DMS79 treated with DMSO at 0.1 percent for 48 hours (cell line): ENCODE measurements at regions not wholly inside any gene's neighbourhood (a gene's known extent, or its start where the extent isn't known, plus 50 kb on each side); places are given as distances from the start of the nearest gene placed in this dataset.

Experiments used
- DNase-seq: peaks from one replicate; lab custom pipeline; 2025; lab: John Stamatoyannopoulos, UW

DNA sequence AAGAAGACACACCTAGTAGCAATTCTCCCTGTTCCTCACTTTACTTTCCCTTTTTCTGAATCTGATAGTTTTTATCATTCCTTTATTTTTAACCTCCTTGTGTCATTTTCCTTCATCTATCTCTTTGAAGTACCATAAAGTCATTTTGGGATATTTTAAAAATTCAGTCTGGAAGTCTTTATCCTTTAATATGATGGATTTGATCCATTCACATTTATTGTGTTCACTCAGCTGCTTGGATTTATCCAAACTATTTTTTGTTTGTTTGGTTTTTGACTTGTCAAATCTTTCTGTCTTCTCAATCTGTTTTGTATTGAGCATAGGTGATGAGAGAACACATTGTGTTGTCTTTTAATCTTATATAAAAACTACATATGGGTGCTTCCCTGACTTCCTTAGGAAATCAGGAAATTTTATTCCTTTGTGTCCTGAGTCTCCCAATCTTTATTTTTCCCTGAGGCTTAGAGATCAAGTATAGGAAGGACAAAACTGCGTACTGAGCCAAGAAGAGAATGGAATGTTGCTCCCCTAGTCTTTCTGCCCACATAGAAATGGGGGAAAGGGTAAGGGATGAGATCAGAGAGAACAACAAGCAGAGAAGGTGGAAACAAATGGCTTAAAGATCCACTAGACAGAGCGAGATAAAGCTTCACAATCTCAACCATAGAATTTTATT, 132.7 kb upstream of the HABP2 start:
- no peak for DNase-seq

DNA sequence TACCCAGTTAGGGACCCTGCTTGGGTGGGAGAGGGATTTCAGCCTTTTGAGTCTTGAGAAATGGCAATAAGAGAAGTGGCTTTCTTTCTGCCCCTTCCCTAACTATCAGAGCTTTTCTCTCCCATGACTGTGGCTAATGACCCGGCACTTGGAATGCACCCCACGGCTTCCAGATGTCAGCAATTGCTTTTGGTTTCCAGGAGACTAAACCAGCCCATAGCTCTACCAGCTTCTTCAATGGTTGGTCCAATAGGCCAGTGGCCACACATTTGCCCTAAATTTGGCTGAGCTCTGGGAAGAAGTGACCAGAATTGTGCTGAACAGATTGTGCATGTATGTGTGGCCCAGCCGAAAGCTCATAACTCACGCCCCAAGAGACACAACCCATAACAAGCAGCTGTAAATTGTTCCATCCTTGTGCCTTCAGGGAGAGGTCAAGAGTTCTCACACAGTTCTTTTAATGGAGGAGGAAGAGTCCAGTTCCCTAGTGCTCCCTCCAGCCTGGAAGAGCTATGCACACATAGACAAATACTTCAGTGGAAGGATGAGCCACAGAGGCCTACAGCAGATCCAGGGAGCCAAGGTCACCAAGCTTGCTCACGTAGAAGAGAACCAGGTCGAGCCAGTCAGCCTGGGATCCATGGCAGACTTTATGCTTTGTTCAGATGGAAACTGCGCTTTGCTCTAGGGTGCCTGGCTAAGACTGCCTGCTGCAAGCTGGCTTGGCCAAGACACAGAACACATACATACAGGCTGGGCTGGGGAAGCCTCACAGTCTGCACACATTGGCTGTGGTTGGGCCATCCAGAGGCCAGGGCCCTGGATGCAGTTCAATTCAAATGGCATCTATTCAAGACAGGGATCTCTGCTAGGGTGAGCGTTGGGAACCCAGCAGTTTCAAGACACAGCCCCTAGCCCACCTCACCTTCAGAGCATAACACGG, 131.8 kb upstream of the HABP2 start:
- DNase-seq = no peak

DNA sequence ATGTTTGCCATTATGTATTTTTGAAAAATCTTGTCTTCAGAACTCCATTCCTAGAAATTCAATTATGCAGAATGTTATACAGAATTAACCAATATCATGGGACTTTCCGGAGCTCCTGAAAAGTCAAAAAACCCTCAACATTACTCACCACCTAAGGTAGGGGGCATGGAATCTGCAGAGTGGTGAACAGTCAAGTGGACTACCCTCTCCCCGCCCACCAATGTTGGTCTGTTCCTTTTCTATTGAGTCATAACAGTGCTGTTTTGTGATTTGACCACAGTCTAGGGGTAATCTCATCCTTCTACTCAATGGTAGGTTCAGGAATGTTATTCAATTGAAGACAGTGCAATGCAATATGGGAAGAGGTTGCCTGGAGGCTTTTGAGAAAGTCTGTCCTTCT, 130.5 kb upstream of the HABP2 start:
- DNase-seq = no peak

DNA sequence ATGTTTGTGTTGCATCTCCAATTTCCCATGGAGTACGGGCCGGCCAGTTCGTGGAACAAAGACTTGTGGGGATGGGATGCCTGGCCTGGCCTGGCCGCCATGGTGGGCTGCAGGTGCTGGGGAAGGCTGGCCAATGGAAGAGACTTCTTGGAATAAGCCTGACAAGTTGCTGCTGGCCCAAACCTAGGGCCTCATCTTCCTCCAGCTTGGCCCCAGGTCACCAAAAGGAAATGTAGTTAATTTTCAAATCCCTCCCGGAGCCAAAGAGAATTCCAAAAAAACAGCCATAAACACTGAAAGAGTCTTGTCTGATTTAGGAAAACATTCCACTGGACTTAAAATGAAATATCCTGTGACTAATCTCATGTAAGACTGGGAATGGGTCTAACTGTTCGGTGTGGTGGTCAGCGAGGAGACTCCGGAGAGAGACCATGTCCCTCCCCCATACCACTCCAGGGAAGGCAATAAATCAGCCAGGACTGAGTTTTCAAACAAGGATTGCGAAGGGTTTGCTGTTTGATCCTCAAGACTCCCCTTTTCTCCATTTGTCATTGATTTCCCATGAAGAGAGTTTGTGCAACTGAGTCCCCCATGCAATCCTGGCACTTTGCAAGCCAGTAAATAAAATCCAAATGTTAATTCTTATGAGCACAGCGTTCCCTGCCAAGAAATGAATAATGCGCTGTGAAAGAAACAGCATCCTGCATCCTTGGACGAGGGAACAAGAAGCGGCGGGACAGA, 128.7 kb upstream of the HABP2 start:
- DNase-seq = no peak

DNA sequence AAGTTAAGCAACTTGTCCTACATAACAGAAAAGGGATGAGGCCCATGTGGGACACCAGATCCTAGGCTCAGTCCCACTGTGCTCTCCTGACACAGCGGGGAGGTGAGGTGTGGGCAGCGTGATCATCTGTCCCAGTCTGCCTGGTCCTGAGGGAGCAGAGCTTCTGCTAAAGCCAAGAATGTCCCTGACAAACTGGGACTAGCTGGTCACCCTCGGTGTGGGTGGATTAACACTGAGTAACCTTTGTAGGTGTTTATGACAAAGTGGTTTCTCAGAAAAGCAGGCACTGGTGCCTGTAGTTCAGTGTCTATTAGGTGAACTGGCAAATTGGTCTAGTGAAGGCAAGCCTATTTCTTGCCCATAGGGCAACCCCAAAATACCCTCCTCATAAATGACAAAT, 127.8 kb upstream of the HABP2 start:
- no peak for DNase-seq

DNA sequence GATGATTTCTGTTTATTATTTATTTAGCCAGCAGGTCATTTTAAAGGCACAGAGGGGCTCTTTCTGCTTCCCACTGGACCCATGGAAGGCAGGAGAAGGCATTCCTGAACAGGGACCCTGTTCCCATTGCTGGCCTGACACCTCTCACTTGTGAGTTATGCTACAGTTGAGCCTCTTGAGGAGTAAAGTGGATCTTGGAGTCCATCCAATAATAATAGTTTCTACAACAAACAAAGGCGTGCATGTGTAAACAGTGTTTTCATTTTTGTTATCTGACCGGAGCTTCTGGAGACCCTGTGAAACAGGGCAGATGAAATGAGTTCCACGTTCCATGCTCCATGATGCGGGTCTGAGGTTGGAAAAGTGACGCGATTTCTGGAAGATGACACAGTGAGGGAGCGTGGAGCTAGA, 127.3 kb upstream of the HABP2 start:
- peak; percentile 17 for DNase-seq

DNA sequence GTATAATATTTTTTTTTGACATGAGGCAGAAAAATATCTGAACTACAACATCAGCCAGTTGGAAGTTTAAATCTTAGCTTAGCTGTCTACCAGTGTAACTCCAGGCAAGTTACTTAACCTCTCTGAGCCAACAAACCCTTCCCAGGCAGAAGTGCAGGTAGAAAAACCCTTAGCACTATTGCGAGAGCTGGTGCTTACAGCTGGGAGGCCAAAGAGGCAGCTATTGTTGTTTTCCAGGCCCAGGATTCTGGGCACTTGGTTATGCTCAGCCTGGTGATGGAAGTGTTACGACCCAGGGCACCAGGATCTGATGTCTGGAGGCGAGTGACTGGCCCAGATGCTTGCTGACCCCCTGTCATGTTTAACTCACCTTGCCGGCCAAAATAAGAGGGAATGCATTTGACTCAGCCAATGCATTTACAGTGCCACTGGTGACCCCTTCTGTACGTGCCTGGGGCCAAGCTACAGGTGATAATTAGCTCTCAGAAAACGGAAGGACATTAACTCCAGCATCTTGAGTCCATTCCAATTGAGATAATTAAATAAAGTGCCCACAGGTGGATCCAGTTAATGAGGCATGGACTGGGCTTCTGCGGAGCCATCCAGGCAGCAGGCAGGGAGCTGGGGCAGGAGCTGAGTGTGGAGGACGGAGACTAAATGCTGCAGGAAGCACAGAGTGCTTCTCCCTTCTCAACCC, 126.5 kb upstream of the HABP2 start:
- DNase-seq = no peak

DNA sequence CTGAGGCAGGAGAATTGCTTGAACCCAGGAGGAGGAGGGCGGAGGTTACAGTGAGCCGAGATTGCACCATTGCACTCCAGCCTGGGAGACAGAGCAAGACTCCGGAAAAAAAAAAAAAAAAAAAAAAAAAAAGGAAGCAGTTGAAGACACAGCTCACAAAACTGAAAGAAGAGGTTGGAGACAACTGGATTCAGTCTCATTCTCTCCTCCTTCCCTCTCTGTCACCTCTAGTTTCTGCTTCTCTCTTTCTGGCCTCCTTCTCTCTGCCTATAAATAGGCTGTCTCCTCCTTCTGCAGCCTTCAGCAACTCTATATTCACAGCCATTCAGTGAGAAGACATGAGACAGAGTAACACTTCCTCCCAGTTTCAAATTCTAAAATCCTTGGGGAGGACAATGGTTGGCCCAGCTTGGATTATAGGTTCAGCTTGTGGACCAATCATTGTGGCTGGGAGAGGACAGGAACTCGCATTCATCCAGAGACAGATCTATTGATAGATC, 125.6 kb upstream of the HABP2 start:
- DNase-seq = no peak

DNA sequence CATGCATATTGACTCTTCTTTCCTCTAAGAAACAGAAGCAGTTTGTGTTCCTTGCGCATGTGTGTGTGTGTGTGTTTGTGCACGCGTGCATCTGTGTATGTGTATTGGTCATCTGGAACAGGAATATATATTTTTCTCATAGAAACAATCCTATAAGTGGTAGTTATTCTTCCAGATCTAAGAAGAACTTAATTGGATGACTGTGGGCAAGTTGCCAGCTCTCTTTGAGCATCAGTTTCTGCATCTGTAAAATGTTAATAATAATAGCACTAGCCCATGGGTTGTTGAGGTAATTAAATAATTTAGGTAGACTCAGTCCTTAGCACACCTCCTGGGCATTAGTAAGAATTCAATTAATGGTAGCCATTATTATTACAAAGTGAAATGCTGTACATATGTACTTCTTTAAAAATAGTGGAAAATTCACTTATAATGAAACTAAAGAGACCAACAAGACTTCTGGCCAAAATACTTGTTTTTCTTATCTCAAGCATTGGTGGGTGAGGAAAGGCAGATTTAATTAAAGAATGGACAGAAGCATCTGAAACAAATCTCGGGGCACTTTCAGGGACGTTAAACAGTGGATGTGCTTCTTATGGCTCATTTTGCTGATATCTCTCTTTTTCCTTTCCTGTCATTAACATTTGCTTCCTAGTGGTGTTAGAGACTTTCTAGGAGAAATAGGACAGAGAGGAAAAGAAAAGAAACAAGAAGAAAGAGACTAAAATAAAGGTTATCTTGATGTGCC, 124.9 kb upstream of the HABP2 start:
- peak; percentile 0 for DNase-seq

DNA sequence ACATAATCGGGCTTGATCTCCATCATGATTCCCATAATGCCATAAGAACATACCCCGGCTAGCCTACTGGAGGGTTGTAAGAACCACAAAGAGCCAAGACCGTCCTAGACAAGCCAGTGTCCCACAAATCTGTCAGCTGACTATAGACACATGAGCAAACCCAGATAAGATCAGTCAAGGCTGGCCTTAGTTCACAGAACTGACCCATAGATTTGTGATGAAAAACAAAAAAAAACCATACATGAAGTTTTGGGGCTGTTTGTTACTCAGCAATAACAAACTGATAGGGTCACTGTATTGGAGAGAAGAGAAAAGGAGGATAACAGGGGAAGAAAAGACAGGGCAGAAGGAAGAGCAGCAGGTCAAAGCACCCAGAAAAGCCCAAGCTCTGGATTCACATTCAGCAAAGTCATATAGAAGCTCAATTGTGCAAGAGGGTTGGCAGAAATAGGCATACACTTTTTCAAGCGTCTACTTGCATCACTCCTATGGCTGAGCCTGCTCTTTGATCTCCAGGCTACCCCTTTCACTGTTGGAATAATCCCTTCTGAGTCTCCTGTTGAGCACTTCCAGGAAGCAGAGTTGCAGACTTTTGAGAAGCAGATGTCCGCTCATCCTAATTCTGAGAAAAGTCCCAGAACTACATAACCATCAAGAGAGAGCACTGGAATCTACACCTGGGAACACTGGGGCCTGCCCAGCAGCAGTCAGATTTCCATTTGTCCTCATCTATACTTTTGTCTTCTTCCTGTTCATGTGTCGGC, 122.0 kb upstream of the HABP2 start:
- no peak for DNase-seq

DNA sequence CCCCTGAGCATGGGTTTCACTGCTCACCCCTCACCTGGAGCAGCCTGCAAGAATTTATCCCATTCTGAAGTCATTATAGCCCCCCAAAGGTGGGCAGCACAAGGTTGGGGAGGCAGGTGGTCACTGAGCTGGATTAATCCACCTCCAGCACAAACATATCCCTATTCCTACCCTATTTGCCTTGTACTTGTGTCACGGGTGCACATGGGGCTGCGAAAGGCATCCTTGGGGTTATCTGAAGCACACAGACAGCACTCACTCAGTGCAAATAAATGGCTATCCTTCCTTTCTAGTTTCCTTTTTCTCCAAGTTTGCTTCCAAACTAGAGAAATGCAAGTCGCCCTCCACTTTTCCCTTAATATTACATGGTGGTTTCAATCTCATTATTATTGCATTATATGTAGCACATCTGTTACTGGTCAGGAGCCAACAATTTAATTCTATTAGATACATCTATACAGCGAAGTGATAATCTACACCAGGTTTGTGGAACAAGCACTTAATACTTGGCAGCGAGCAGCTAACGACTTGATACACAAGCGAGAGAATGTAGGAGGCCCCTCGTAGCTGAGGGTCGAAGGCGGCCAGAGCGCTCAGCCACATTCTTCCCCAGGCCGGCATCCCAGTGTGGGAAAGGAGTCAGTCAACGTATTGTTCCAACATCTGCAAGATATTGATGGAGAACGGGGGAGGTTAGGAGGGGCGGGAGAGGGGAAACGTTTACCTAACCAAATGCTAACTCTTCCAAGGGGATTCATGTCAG, 121.3 kb upstream of the HABP2 start:
- peak; percentile 4 for DNase-seq

DNA sequence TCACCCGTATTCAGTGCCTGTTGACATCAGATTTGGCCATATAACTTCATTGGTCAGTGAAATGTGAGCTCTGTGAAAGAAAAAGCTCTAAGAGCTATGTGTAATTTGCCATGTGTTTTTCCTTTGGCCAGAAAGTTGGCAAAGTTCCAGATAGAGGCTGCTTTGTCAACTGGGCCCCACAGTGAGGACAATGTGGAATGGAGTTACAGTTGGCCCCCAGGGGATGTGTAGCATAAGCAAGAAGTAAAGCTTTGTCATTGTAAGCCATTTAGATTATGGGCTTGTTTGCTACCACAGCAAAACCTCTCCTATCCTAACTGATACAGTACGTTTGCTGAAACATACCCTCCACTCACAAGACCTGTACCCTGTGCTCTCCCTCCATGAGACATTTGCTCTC, 119.1 kb upstream of the HABP2 start:
- DNase-seq = no peak

DNA sequence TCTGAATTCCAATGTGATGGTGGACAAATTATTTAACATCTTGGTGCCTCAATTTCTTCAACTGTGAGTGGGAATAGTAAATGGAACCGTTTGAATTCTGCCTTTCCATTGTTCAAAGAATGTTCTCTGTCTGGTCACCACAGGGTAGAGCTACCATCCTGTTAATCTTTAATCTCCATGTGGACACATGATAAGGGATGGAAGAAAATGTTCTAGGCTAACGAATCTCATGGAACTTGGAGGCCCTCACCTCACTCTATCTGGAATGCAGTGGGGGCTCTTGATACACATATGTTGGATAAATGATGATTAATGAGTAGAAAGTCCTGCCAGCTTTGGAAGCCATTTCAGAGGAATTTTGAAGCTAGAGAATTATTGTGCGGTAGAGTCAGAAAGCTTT, 118.5 kb upstream of the HABP2 start:
- DNase-seq = no peak

DNA sequence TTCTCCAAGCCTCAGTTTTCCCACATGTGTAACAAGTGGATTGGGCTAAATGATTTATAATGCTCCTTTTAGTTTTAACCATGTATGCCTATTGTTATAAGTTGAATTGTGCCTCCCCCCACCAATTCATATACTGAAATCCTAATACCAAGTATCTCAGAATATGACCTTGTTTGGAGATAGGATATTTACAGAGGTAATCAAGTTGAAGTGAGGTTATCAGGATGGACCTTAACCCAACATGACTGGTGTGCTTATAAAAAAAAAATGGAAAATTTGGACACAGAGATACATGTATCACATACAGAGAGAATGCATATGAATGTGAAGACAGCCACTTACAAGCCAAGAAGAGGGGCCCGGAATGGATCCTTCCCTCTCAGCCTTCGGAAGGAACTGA, 117.9 kb upstream of the HABP2 start:
- no peak for DNase-seq

DNA sequence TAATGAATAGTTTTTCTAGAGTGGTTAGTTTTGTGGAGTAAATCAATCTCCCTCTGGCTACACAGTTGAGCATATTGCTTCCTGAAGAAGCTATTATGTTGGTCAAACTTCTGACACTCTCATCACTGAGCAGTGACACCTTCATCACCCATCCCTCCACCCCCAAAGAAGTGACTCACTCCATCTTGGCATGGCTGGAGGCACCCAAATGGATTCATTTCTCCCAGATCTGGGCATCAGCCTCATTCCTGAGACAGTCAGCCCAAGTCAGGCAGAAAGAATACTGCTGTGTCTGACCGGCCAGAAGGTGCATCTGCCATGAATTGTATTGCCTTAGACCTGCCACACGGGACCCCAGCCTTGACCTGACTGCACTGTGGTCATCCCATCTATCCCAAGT, 117.0 kb upstream of the HABP2 start:
- DNase-seq = no peak

DNA sequence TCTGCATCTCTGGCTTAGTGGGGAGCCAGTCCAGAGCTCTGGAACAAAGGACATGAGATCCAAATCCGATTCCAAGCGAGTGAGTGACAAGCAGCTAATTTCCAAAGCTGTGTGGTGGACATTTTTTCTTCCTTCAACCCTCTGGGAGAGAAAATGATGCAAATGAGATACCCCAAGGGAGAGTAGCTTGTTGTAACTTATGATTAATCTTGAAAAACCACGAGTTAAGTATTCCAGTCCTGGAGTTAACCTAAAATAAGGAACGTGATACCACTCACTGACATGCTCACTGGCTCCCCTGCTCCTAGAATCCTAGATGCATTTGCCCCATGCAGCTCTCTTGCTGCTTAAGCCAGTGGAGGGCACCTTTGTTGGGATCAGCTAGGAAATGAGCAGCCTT, 116.0 kb upstream of the HABP2 start:
- no peak for DNase-seq

DNA sequence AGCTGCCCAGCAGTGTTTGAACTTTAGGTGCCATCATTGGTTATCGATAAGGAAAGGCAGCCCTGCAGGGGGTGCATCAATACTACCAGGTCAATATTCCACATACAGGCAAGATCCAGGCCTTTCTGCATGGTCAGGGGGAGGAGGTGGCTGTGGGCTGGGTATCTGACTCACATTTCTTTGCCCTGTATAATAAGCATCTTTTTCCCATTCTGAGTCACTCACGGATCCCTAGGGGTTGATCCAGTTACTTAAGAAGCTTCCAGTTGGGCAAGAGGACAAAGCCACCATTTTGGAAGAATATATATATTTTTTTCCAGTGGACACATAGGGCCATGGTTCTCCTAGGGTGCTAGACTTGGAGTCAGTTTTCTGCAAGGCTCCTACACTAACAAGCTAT, 114.2 kb upstream of the HABP2 start:
- DNase-seq = no peak

DNA sequence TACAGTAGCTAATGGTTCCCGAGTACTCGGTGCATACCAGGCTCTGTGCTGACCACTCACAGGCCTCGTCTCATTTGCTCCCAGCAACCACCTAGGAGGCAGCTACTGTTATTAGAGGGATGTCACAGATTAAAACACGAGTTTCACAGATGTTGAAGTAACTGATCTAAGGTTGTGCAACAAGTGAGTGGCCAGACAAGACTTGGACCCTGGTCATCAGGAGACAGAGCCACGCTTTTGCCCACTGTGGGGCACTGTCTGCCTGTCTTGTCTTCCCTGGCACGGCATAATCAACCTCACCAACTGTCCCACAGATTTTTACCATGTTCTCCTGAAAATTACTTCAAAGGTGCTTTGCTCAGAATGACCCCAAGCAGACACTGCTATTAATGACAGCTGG, 111.6 kb upstream of the HABP2 start:
- no peak for DNase-seq

DNA sequence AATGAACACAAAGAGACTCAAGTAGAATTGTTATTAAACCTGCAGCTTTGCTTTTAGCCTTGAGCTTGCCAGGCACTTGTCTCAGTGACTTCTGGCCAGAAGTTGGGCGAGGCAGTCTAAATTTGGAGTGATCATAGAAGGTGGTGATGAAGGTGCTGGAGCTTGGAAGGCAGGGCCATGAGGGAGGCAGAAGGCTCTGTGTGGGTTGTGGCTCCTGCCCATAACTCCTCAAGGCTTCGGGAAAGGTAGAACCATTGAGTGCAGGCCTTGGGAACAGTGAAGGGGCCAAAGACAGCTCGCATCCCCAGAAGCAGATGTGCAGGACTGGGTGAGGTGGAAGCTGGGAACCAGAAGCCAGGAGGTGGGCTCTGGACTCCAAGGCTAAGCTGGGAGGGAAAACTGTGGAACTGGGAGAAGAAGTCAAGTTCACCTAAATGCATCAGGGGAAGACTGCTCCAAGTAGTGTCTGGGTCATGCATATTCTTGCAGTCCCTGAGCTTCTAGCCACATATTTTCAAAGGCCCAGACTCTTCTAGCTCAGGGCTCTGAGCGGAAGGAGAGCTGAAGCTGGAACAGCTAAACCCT, 111.1 kb upstream of the HABP2 start:
- no peak for DNase-seq
